C4-2B (cell line): ENCODE measurements at regions not wholly inside any gene's neighbourhood (a gene's known extent, or its start where the extent isn't known, plus 50 kb on each side); places are given as distances from the start of the nearest gene placed in this dataset.

Experiments
- H3K27ac ChIP-seq: fragments of 450-650 bp; 2 replicates; pipeline ENCODE4 v1.5.1; 2017
- ZFX ChIP-seq: fragments of 450-650 bp; IDR thresholded peaks from 2 replicates; pipeline ENCODE4 v1.6.1; 2017
- TF ChIP-seq, protein P1 (sequence below): fragments of 450-650 bp; conservative IDR thresholded peaks from 2 replicates; pipeline ENCODE4 v1.5.1; 2017; ENCODE audit warnings: mild to moderate bottlenecking

DNA sequence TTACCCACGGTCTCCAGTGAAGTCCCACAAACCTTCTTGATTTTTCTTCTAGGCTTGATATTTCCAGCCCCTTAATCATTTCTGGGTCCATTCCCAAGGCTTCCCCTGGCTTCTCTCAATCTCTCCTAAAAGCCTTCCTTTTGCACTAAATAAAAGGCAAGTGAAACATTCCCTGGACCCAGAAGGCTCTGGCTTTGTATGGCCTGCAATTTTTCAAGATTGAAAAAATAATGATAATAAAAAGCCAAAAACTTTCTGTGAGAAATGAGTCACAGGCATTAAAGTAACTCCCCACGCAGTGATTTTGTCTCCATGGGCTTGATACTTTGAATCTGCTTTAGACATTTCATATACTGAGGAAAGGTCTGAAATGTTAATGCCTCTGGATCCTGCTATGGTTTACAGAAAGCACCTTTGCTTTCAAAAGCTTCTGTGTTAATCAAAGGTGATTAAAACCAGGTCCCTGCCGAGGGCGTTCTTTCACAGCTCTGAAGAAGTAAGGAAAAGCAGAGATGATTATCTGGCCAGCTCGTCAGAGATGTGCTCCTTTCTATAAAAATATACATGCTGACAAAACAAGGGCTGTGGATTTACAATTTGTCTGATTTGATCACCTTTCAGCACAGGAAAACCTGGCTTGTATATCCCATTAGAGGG lies 118.9 kb upstream of the TMEM72 start:
- no peak for TF ChIP-seq ZFX
- TF ChIP-seq, protein P1, sequence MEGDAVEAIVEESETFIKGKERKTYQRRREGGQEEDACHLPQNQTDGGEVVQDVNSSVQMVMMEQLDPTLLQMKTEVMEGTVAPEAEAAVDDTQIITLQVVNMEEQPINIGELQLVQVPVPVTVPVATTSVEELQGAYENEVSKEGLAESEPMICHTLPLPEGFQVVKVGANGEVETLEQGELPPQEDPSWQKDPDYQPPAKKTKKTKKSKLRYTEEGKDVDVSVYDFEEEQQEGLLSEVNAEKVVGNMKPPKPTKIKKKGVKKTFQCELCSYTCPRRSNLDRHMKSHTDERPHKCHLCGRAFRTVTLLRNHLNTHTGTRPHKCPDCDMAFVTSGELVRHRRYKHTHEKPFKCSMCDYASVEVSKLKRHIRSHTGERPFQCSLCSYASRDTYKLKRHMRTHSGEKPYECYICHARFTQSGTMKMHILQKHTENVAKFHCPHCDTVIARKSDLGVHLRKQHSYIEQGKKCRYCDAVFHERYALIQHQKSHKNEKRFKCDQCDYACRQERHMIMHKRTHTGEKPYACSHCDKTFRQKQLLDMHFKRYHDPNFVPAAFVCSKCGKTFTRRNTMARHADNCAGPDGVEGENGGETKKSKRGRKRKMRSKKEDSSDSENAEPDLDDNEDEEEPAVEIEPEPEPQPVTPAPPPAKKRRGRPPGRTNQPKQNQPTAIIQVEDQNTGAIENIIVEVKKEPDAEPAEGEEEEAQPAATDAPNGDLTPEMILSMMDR: no peak
- no peak overlapping the region for H3K27ac ChIP-seq

DNA sequence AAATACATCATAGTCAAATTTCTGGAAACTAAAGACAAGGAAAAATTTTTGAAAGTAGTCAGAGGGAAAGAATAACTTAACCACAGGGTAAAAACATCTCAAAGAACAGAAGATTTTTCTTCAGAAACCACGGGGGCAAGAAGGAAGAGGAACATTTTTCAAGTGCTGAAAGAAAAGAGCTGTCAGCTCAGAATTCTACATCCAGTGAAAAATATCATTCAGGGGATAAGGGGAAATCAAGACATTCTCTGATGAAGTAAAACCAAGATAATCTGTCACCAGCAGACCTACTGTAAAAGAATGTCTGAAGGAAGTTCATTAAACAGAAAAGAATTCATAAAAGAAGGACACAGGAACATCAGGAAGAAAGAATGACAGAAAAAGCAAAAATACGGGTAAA lies 111.2 kb upstream of the TMEM72 start:
- TF ChIP-seq, protein P1: no peak
- TF ChIP-seq ZFX: no peak
- H3K27ac ChIP-seq: no peak overlapping the region

DNA sequence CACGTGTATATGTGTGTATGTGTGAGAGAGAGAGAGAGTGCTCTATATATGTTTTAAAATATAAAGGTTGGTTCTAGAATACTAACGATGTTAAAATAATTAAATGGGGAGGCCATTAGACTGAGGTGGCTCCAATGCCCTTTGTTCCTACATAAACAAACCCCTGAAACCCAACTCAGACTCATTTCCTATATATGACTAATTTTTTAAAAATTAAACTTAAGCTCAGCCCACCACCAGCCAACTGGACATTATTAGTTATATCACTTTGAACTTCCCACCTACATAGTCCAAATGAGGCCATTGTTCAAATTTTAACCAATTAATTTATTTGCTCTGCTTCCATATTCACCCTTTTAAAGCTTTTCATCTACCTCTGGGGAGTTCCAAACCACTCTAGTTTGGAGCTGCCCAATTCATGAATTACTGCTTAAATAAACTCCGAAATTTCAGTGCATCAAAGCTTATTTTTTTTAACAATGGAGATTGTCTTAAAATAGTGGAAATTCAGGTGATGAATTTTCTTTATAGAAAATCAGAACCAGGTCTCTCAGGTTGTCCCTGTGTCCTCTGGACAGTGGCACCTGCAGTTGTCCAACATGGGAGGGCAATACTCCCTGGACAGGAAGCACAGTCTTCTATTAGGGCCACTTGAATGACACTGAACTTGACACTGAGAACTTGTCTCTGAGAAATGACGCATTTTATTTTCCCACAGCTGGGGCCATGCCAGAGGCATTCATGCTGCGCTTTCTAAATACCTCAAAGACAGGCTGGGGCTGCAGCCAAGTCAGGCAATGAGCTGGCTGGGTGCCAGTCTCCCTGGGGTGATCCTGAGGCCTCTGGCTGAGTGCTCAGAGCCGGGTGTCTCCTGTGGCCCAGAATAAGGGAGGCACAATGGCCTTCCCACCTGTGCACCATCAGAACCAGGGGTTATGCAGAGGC lies 109.5 kb upstream of the TMEM72 start:
- no peak overlapping the region for H3K27ac ChIP-seq
- TF ChIP-seq, protein P1: no peak
- no peak for TF ChIP-seq ZFX

DNA sequence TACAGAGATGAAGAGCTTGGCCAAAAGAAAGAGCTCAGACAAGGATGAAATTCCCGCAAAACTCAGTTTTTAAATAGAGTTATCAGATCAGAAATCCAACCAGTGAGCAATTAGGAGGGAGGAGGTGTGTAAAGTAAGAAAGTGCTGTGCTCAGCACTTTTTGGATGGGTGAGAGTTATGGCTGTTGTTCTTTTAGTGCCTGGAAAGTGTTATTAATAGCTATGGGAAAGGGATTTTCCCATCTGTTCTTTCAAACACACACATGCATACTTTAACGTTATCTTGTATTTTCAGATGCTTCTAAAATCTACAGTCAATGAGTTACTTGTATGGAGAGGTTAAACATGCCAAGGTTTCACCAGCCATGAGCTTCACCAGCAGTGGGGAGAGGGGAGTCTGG lies 107.3 kb upstream of the TMEM72 start:
- TF ChIP-seq ZFX: no peak
- TF ChIP-seq, protein P1: no peak
- no peak overlapping the region for H3K27ac ChIP-seq

DNA sequence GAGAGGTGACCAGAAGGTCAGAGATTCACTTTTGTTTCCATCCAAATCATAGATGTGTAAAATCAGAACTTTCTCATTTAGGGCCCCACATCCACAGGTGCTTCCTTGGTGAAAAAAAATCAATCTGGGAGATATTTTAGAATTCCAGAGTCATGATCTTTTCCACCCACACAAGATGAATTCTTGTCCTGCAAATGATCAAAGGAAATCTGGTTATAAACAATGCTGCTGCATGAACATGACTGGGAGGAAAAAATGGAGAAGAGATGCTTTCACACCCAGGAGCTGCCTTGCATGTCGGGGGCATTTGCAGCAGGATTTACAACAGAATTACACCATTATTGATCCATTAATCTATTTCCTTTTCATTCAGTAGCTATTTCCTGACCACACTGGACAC lies 106.5 kb upstream of the TMEM72 start:
- TF ChIP-seq ZFX: no peak
- TF ChIP-seq, protein P1: no peak
- H3K27ac ChIP-seq: no peak overlapping the region

DNA sequence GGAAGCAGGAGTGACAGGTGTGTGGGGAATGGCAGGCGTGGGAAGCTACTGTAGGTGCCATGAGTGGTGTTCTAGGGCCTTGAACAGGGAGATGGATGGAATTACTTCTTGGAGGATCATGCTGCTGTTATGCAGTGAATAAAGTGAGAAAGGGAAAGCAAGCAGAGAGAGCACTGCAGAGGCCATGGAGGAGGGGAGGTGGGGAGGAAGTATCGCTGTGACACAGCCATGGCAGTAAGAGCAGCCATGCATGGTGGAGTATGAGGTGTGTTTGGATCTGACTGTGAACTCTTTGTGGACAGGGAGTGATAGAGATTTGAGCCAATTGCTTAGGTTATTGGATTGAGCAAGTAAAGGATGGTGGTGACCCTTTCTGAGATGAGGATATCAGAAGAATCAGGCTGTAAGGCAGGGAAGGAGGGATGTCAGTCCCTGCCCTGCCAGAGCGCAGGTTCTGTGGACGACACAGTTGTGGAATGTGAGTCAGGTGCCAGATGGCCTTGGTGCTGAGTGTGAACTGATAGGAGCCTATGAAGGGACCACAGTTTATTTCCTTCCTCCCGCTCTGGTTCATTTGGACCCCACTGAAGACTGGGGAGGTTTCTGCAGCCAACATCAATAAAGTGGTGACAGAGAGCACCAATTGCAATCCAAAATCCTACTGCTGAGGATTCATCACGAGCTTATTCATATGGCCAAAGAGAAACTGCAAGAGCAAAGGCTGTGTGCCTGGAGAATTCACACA lies 105.5 kb upstream of the TMEM72 start:
- TF ChIP-seq ZFX: no peak
- TF ChIP-seq, protein P1: no peak
- no peak overlapping the region for H3K27ac ChIP-seq
